NCI-H2107 (cell line): ENCODE measurements at regions not wholly inside any gene's neighbourhood (a gene's known extent, or its start where the extent isn't known, plus 50 kb on each side); places are given as distances from the start of the nearest gene placed in this dataset.
"Not testable (repeated sequence)": the region's sequence is repeated elsewhere in the genome, so short reads cannot be mapped to it uniquely, and the experiment has no call there.

Experiments used
- DNase-seq: peaks from one replicate; lab custom pipeline; 2025; lab: John Stamatoyannopoulos, UW

GRCh38 chr6:155913816-155914215, 458.2 kb upstream of the NOX3 start:
- DNase-seq = no peak

- no peak for DNase-seq
Measured at GRCh38 chr6:155909710-155910109, 454.1 kb upstream of the NOX3 start.

- DNase-seq = no peak
Measured at GRCh38 chr6:155895641-155896040, 440.0 kb upstream of the NOX3 start.

- no peak for DNase-seq
Measured at GRCh38 chr6:155894758-155895157, 439.1 kb upstream of the NOX3 start.

GRCh38 chr6:155894262-155894661, 438.6 kb upstream of the NOX3 start:
- no peak for DNase-seq

- DNase-seq = no peak
Measured at GRCh38 chr6:155890409-155890808, 434.8 kb upstream of the NOX3 start.

GRCh38 chr6:155889410-155889809, 433.8 kb upstream of the NOX3 start:
- no peak for DNase-seq

GRCh38 chr6:155887421-155887820, 431.8 kb upstream of the NOX3 start:
- no peak for DNase-seq

GRCh38 chr6:155883741-155884140, 428.1 kb upstream of the NOX3 start:
- no peak for DNase-seq

- DNase-seq = no peak
Measured at GRCh38 chr6:155883334-155883731, 427.7 kb upstream of the NOX3 start.

GRCh38 chr6:155882527-155883333, 427.1 kb upstream of the NOX3 start:
- DNase-seq = no peak

- DNase-seq = no peak
Measured at GRCh38 chr6:155881826-155882526, 426.3 kb upstream of the NOX3 start.

GRCh38 chr6:155880900-155881299, 425.3 kb upstream of the NOX3 start:
- DNase-seq = no peak

GRCh38 chr6:155872961-155873360, 417.3 kb upstream of the NOX3 start:
- no peak for DNase-seq

GRCh38 chr6:155867682-155868081, 412.0 kb upstream of the NOX3 start:
- DNase-seq = no peak

GRCh38 chr6:155866676-155867390, 411.2 kb upstream of the NOX3 start:
- DNase-seq = not testable (repeated sequence)

GRCh38 chr6:155861821-155862220, 406.2 kb upstream of the NOX3 start:
- no peak for DNase-seq

- not testable (repeated sequence) for DNase-seq
Measured at GRCh38 chr6:155858906-155859305, 403.3 kb upstream of the NOX3 start.

- DNase-seq = no peak
Measured at GRCh38 chr6:155854787-155855186, 399.1 kb upstream of the NOX3 start.

GRCh38 chr6:155853011-155853410, 397.4 kb upstream of the NOX3 start:
- DNase-seq = no peak

GRCh38 chr6:155850408-155850841, 394.8 kb upstream of the NOX3 start:
- no peak for DNase-seq

- no peak for DNase-seq
Measured at GRCh38 chr6:155847711-155848110, 392.1 kb upstream of the NOX3 start.

GRCh38 chr6:155837474-155837873, 381.8 kb upstream of the NOX3 start:
- DNase-seq = no peak
